Naive thymus-derived CD4-positive, alpha-beta T cell (primary cell): ENCODE measurements at regions not wholly inside any gene's neighbourhood (a gene's known extent, or its start where the extent isn't known, plus 50 kb on each side); places are given as distances from the start of the nearest gene placed in this dataset.
"Not testable (repeated sequence)": the region's sequence is repeated elsewhere in the genome, so short reads cannot be mapped to it uniquely, and the experiment has no call there.

ENCODE experiments used
- ATAC-seq: fragments of 150-1000 bp; cut with Tn5 transposase; 2 replicates; pipeline ENCODE4 v1.10.0; 2021; ENCODE audit warnings: mild to moderate bottlenecking, moderate library complexity
- CTCF ChIA-PET: fragments of 350-600 bp; sonication (Branson Sonifier 250); formaldehyde crosslinking; loops from one replicate; lab custom pipeline; 2021; ENCODE audit warnings: antibody characterized with exemption; lab: Charles Lee
- POLR2A ChIA-PET: fragments of 350-600 bp; sonication (Branson Sonifier 250); formaldehyde crosslinking; loops from one replicate; lab custom pipeline; 2021; ENCODE audit warnings: antibody characterized with exemption, inconsistent platforms; lab: Charles Lee
- DNase-seq, 9 donors: peaks; one replicate each; pipeline versions ENCODE4 v3.0.0 to v3.0.0-alpha.2; 2020 to 2022; ENCODE audit warnings: mixed read lengths in 1 of 9
- H3K27ac ChIP-seq: one replicate; pipeline ENCODE4 v1.7.0; 2013; ENCODE audit warnings: mild to moderate bottlenecking, low read depth, low read length, moderate library complexity
- H3K27me3 ChIP-seq, 2 donors: one replicate each; pipeline ENCODE4 v1.7.0; 2013; ENCODE audit warnings: low read length in 2 of 2, mild to moderate bottlenecking in 2 of 2, moderate library complexity in 2 of 2; ENCODE audit not compliant: control insufficient read depth in 2 of 2, insufficient read depth in 2 of 2
- H3K36me3 ChIP-seq, 3 experiments: 1 replicate in 2 of 3; 2 replicates in 1 of 3; pipeline ENCODE4 v1.7.0; 2013; ENCODE audit warnings: low read length in 3 of 3, mild to moderate bottlenecking in 3 of 3, moderate library complexity in 1 of 3; ENCODE audit not compliant: insufficient read depth in 3 of 3, control insufficient read depth in 2 of 3
- H3K4me1 ChIP-seq, 2 donors: one replicate each; pipeline ENCODE4 v1.7.0; 2013; ENCODE audit warnings: low read length in 2 of 2, mild to moderate bottlenecking in 2 of 2, moderate library complexity in 1 of 2; ENCODE audit not compliant: control insufficient read depth in 2 of 2, insufficient read depth in 2 of 2
- H3K4me3 ChIP-seq: 2 replicates; pipeline ENCODE4 v1.7.0; 2013; ENCODE audit warnings: mild to moderate bottlenecking, low read length
- H3K9me3 ChIP-seq, 3 experiments: 1 replicate in 2 of 3; 2 replicates in 1 of 3; pipeline ENCODE4 v1.7.0; 2013; ENCODE audit warnings: low read length in 3 of 3; ENCODE audit not compliant: control insufficient read depth in 2 of 3
- H3K27ac Mint-ChIP-seq, 9 donors: one replicate each; pipeline ENCODE4 v1.8.0; 2020 to 2022; ENCODE audit warnings: mixed read lengths in 9 of 9, mild to moderate bottlenecking in 8 of 9, moderate library complexity in 5 of 9, inconsistent platforms in 2 of 9
- H3K27me3 Mint-ChIP-seq, 5 donors: one replicate each; pipeline ENCODE4 v1.8.0; 2021 to 2022; ENCODE audit warnings: mixed read lengths in 5 of 5, mild to moderate bottlenecking in 1 of 5
- H3K36me3 Mint-ChIP-seq, 5 donors: one replicate each; pipeline ENCODE4 v1.8.0; 2020 to 2022; ENCODE audit warnings: mixed read lengths in 5 of 5, mild to moderate bottlenecking in 3 of 5, inconsistent platforms in 1 of 5
- H3K4me1 Mint-ChIP-seq, 7 donors: one replicate each; pipeline ENCODE4 v1.8.0; 2020 to 2022; ENCODE audit warnings: mixed read lengths in 7 of 7, mild to moderate bottlenecking in 3 of 7, inconsistent platforms in 1 of 7
- H3K4me3 Mint-ChIP-seq, 10 donors: one replicate each; pipeline ENCODE4 v1.8.0; 2020 to 2022; ENCODE audit warnings: mild to moderate bottlenecking in 10 of 10, mixed read lengths in 10 of 10, moderate library complexity in 6 of 10, inconsistent platforms in 2 of 10
- H3K9me3 Mint-ChIP-seq, 11 donors: one replicate each; pipeline ENCODE4 v1.8.0; 2020 to 2022; ENCODE audit warnings: mixed read lengths in 11 of 11, mild to moderate bottlenecking in 4 of 11, inconsistent platforms in 1 of 11, moderate library complexity in 1 of 11
- intact Hi-C, 2 donors: fragments of 100-400 bp; cut with micrococcal nuclease; formaldehyde crosslinking; loops; one replicate each; pipeline ENCODE4 v1.15.1; 2023

GRCh38 chr15:24534032-24534431, 141.5 kb upstream of the NPAP1 start:
- H3K4me1 ChIP-seq, H3K4me1 Mint-ChIP-seq, H3K4me3 ChIP-seq, H3K9me3 ChIP-seq, H3K27ac ChIP-seq, H3K27me3 ChIP-seq, intact Hi-C loops, DNase-seq, H3K36me3 ChIP-seq, POLR2A ChIA-PET, H3K4me3 Mint-ChIP-seq, H3K27me3 Mint-ChIP-seq, CTCF ChIA-PET, H3K36me3 Mint-ChIP-seq, H3K27ac Mint-ChIP-seq, ATAC-seq: not testable (repeated sequence)
- H3K9me3 Mint-ChIP-seq: peaks cover 2 to 26% (median 6%) of the 10 kb centered on the region in 11 donors

GRCh38 chr15:24557281-24557680, 118.3 kb upstream of the NPAP1 start:
- peaks cover 0 to 22% (median 4%) of the 10 kb centered on the region in 11 donors for H3K9me3 Mint-ChIP-seq
- CTCF ChIA-PET, H3K27ac ChIP-seq, ATAC-seq, H3K27ac Mint-ChIP-seq, H3K4me3 ChIP-seq, POLR2A ChIA-PET, H3K36me3 ChIP-seq, H3K4me3 Mint-ChIP-seq, H3K9me3 ChIP-seq, H3K4me1 ChIP-seq, DNase-seq, H3K27me3 Mint-ChIP-seq, H3K36me3 Mint-ChIP-seq, H3K4me1 Mint-ChIP-seq, intact Hi-C loops, H3K27me3 ChIP-seq: not testable (repeated sequence)

GRCh38 chr15:24607636-24608035, 67.9 kb upstream of the NPAP1 start:
- POLR2A ChIA-PET: no interaction called here
- no peaks in the 10 kb centered on the region for H3K27me3 Mint-ChIP-seq
- no peak overlapping the region for H3K4me3 Mint-ChIP-seq

GRCh38 chr15:24617646-24618045, 57.9 kb upstream of the NPAP1 start:
- Histone ChIP-seq H3K27me3 (no peaks in the 10 kb centered on the region), H3K4me3 (no peak overlapping the region), H3K9me3 (peaks cover 0 to 26% (median 0%) of the 10 kb centered on the region in 3 experiments), H3K27ac (no peak overlapping the region), H3K4me1 (no peaks in the 10 kb centered on the region), H3K36me3 (no peaks in the 10 kb centered on the region)
- intact Hi-C loops: no loop called here
- Mint-ChIP-seq H3K27ac (no peak overlapping the region), H3K4me1 (no peaks in the 10 kb centered on the region), H3K4me3 (no peak overlapping the region), H3K9me3 (peaks cover 9 to 69% (median 32%) of the 10 kb centered on the region in 11 donors), H3K27me3 (no peaks in the 10 kb centered on the region), H3K36me3 (no peaks in the 10 kb centered on the region)
- POLR2A ChIA-PET: no interaction called here
- no peak for ATAC-seq
- DNase-seq: no peak
- CTCF ChIA-PET: no interaction called here

More at GRCh38 chr15:24607636-24608035, 67.9 kb upstream of the NPAP1 start:
- Histone ChIP-seq H3K27ac (no peak overlapping the region), H3K9me3 (no peaks in the 10 kb centered on the region), H3K4me1 (no peaks in the 10 kb centered on the region), H3K4me3 (no peak overlapping the region), H3K36me3 (no peaks in the 10 kb centered on the region), H3K27me3 (no peaks in the 10 kb centered on the region)
- DNase-seq (no peak), ATAC-seq (no peak)
- intact Hi-C loops: no loop called here
- CTCF ChIA-PET: no interaction called here
- Mint-ChIP-seq H3K36me3 (no peaks in the 10 kb centered on the region), H3K9me3 (peaks cover 0 to 35% (median 10%) of the 10 kb centered on the region in 11 donors), H3K27ac (no peak overlapping the region), H3K4me1 (no peaks in the 10 kb centered on the region)

- no peaks in the 10 kb centered on the region for H3K27me3 Mint-ChIP-seq
- peaks cover 0 to 26% (median 0%) of the 10 kb centered on the region in 3 experiments for H3K9me3 ChIP-seq
- H3K27ac Mint-ChIP-seq: no peak overlapping the region
- no peak overlapping the region for H3K27ac ChIP-seq
- DNase-seq: no peak
- ATAC-seq: no peak
- H3K27me3 ChIP-seq: no peaks in the 10 kb centered on the region
- peaks cover 0 to 6% (median 0%) of the 10 kb centered on the region in 5 donors for H3K36me3 Mint-ChIP-seq
- intact Hi-C loops: no loop called here
- no peaks in the 10 kb centered on the region for H3K36me3 ChIP-seq
- H3K9me3 Mint-ChIP-seq: peaks cover 4 to 68% (median 24%) of the 10 kb centered on the region in 11 donors
- H3K4me3 ChIP-seq: no peak overlapping the region
- no peak overlapping the region for H3K4me3 Mint-ChIP-seq
- ChIA-PET POLR2A (no interaction called here), CTCF (no interaction called here)
- no peaks in the 10 kb centered on the region for H3K4me1 Mint-ChIP-seq
- no peaks in the 10 kb centered on the region for H3K4me1 ChIP-seq
Measured at GRCh38 chr15:24621630-24622215, 53.9 kb upstream of the NPAP1 start.
